ENCODE measurements at regions not wholly inside any gene's neighbourhood (a gene's known extent, or its start where the extent isn't known, plus 50 kb on each side); places are given as distances from the start of the nearest gene placed in this dataset.

DNA sequence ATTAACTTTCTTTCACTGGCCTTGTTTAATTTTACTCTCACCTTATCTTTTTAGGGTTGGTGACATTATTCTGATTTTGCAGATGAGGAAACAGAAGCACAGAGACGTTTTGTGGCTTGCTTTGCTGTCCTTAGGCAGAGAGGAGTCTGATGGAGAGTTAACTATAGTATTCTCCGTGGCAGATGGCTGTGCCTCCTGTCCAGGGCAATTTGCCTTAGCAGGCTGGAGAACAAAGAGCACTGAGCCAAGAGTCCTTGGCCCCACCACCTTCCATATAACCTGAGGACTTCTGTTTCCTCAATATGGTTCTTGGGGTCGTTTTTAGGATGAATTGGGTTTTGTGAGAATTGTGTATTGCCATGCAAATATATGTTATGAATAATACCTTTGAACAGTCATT, 71.4 kb upstream of the BACH2 start:
- no peaks in the 10 kb centered on the region for H3K36me3 ChIP-seq (ENCODE audit: control insufficient read depth, insufficient read depth, low read length)
- H3K4me3 ChIP-seq (ENCODE audit: low read length) = no peak overlapping the region
- DNase-seq = no peak
- H3K27ac Mint-ChIP-seq = no peak overlapping the region
- 85% methylated on average over 2 of the region's 3 CpGs; no CpG with 5 or more reads in 1 of the 2 experiments for WGBS, 2 experiments (ENCODE audit: insufficient coverage in 1 of 2, insufficient read length in 1 of 2)
- H3K27ac ChIP-seq (ENCODE audit: low read depth, low read length) = no peak overlapping the region
- H3K4me3 Mint-ChIP-seq = no peak overlapping the region
- H3K9ac ChIP-seq (ENCODE audit: extremely low read depth, low read length, poor library complexity, severe bottlenecking) = no peak overlapping the region
- H3K36me3 Mint-ChIP-seq (ENCODE audit: low read depth) = no peaks in the 10 kb centered on the region
- peaks cover 19% of the 10 kb centered on the region for H3K4me1 ChIP-seq (ENCODE audit: control insufficient read depth, insufficient read depth, low read length)
- H3K27me3 Mint-ChIP-seq (ENCODE audit: insufficient read depth) = peaks cover 20% of the 10 kb centered on the region
- H3K4me1 Mint-ChIP-seq = peaks cover 47% of the 10 kb centered on the region
- no peak for TF ChIP-seq CTCF (conservative IDR thresholded peaks at IDR 0.05)
- peaks cover 5% of the 10 kb centered on the region for H3K27me3 ChIP-seq (ENCODE audit: control insufficient read depth, insufficient read depth, low read length, poor library complexity, severe bottlenecking)
- peaks cover 7% of the 10 kb centered on the region for H3K9me3 ChIP-seq (ENCODE audit: control insufficient read depth, low read length)
- peaks cover 6% of the 10 kb centered on the region for H3K9me3 Mint-ChIP-seq

GRCh38 chr6:90365565-90366219, 69.0 kb upstream of the BACH2 start:
- Histone ChIP-seq H3K27me3 (ENCODE audit: control insufficient read depth, insufficient read depth, low read length, poor library complexity, severe bottlenecking) (no peaks in the 10 kb centered on the region), H3K27ac (ENCODE audit: low read depth, low read length) (no peak overlapping the region), H3K4me3 (ENCODE audit: low read length) (no peak overlapping the region), H3K4me1 (ENCODE audit: control insufficient read depth, insufficient read depth, low read length) (peaks cover 24% of the 10 kb centered on the region), H3K36me3 (ENCODE audit: control insufficient read depth, insufficient read depth, low read length) (no peaks in the 10 kb centered on the region), H3K9ac (ENCODE audit: extremely low read depth, low read length, poor library complexity, severe bottlenecking) (no peak overlapping the region), H3K9me3 (ENCODE audit: control insufficient read depth, low read length) (peaks cover 7% of the 10 kb centered on the region)
- Mint-ChIP-seq H3K9me3 (peaks cover 6% of the 10 kb centered on the region), H3K4me1 (peaks cover 55% of the 10 kb centered on the region), H3K4me3 (no peak overlapping the region), H3K27me3 (ENCODE audit: insufficient read depth) (peaks cover 24% of the 10 kb centered on the region), H3K36me3 (ENCODE audit: low read depth) (no peaks in the 10 kb centered on the region), H3K27ac (no peak overlapping the region)
- no peak for DNase-seq
- no peak for TF ChIP-seq CTCF (conservative IDR thresholded peaks at IDR 0.05)
- 69 to 84% methylated on average over 4 to 7 of the region's 7 CpGs for WGBS, 2 experiments (ENCODE audit: insufficient coverage in 1 of 2, insufficient read length in 1 of 2)

GRCh38 chr6:90365002-90365401, 68.4 kb upstream of the BACH2 start:
- H3K9ac ChIP-seq (ENCODE audit: extremely low read depth, low read length, poor library complexity, severe bottlenecking) = no peak overlapping the region
- H3K27ac ChIP-seq (ENCODE audit: low read depth, low read length) = no peak overlapping the region
- H3K9me3 ChIP-seq (ENCODE audit: control insufficient read depth, low read length) = peaks cover 7% of the 10 kb centered on the region
- no peak for TF ChIP-seq CTCF (conservative IDR thresholded peaks at IDR 0.05)
- Mint-ChIP-seq H3K36me3 (ENCODE audit: low read depth) (no peaks in the 10 kb centered on the region), H3K9me3 (peaks cover 6% of the 10 kb centered on the region), H3K27me3 (ENCODE audit: insufficient read depth) (peaks cover 24% of the 10 kb centered on the region), H3K27ac (no peak overlapping the region), H3K4me3 (no peak overlapping the region), H3K4me1 (peaks cover 51% of the 10 kb centered on the region)
- no peak overlapping the region for H3K4me3 ChIP-seq (ENCODE audit: low read length)
- no peaks in the 10 kb centered on the region for H3K36me3 ChIP-seq (ENCODE audit: control insufficient read depth, insufficient read depth, low read length)
- DNase-seq = no peak
- H3K27me3 ChIP-seq (ENCODE audit: control insufficient read depth, insufficient read depth, low read length, poor library complexity, severe bottlenecking) = no peaks in the 10 kb centered on the region
- 84 to 88% methylated on average over 3 to 5 of the region's 5 CpGs for WGBS, 2 experiments (ENCODE audit: insufficient coverage in 1 of 2, insufficient read length in 1 of 2)
- peaks cover 24% of the 10 kb centered on the region for H3K4me1 ChIP-seq (ENCODE audit: control insufficient read depth, insufficient read depth, low read length)
